GM18511 (cell line): ENCODE measurements at regions not wholly inside any gene's neighbourhood (a gene's known extent, or its start where the extent isn't known, plus 50 kb on each side); places are given as distances from the start of the nearest gene placed in this dataset.

Experiments used
- ATAC-seq: cut with Tn5 transposase; IDR thresholded peaks from one replicate; pipeline ENCODE4 v1.9.1; 2021; ENCODE audit warnings: mild to moderate bottlenecking, moderate library complexity; ENCODE audit not compliant: unreplicated experiment

- ATAC-seq = no peak
These were observed 63.4 kb upstream of the AP1S2 start for GRCh38 chrX:15918003-15918402.

- no peak for ATAC-seq
These were observed 62.1 kb upstream of the AP1S2 start for GRCh38 chrX:15916704-15917084.

GRCh38 chrX:15915959-15916703, 61.5 kb upstream of the AP1S2 start:
- ATAC-seq = no peak

- ATAC-seq = no peak
These were observed 59.9 kb upstream of the AP1S2 start for GRCh38 chrX:15914486-15914885.

GRCh38 chrX:15913146-15913545, 58.5 kb upstream of the AP1S2 start:
- ATAC-seq = no peak

- ATAC-seq = no peak
These were observed 57.3 kb upstream of the AP1S2 start for GRCh38 chrX:15911734-15912550.

- no peak for ATAC-seq
These were observed 55.0 kb upstream of the AP1S2 start for GRCh38 chrX:15909605-15910004.

- ATAC-seq = no peak
These were observed 54.1 kb upstream of the AP1S2 start for GRCh38 chrX:15908603-15909290.

GRCh38 chrX:15906041-15906943, 51.7 kb upstream of the AP1S2 start:
- no peak for ATAC-seq
